HG02938 (cell line): ENCODE measurements at regions not wholly inside any gene's neighbourhood (a gene's known extent, or its start where the extent isn't known, plus 50 kb on each side); places are given as distances from the start of the nearest gene placed in this dataset.

ENCODE experiments used
- ATAC-seq: cut with Tn5 transposase; IDR thresholded peaks from one replicate; pipeline ENCODE4 v1.9.1; 2021; ENCODE audit warnings: mild to moderate bottlenecking, moderate library complexity; ENCODE audit not compliant: unreplicated experiment

DNA sequence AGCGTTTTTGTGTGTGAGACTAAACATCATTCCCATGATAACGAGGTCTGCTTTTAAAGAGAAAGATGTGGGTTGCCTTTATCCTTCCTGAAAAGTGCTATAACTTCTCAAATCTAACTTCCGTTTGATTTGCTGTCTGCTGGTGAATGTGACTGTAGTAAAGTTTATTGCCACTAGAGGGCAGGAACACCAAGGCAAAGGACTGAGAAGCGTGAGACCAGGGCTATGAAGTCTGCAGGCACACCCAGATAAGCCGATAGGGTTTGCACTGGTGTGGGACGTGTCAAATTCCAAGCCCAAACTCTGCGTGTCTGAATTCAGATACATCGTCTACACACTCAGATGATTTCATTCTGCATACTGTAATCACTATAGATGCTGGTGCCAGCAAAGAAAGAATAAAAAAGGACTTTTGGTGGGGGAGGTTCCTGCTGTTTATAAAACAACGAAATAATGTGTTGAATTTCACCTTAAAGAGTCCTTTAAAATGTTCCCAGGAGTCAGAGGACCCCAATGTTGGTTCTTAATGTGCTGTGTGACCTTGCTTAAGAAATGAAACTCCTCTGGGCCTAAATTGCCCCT lies 87.2 kb downstream of the PTTG1 start:
- ATAC-seq = peak; percentile 61

DNA sequence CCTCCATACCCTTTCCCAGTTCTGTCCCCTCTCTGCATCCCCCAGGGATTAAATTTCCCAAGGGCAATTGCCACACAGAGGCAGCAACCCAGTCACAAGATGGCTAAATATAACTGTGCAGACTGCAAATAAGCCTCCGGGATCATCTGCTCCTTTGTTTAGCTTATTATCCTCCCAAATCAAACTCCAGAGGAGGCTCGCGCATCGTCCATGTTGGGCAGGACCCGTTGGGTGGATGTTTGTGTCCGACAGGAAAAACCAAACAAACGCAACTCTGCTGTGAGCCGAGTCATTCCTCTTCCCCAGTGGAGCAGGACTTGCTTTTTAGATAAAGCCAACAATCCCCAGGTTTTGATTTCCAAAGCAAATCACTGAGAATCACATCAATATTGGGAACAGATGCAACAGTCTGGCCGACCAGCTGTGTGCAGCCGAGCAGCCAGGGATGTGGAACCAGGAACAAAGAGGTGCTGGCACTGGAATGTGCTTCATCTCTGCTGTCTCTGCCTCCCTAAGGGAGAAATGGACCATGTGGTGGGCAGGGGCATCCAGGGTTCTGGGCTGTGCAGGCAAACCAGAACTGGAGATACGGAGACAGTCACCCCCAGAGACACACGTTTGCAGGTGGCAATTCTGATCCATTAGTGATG lies 89.8 kb downstream of the PTTG1 start:
- no peak for ATAC-seq
